Ishikawa (cell line): ENCODE measurements at regions not wholly inside any gene's neighbourhood (a gene's known extent, or its start where the extent isn't known, plus 50 kb on each side); places are given as distances from the start of the nearest gene placed in this dataset.

Source experiments
- CREB1 ChIP-seq: IDR thresholded peaks from 2 replicates; pipeline ENCODE4 v1.6.1; 2012; ENCODE audit warnings: low read depth
- EP300 ChIP-seq: IDR thresholded peaks from 2 replicates; pipeline ENCODE4 v1.6.1; 2012; ENCODE audit warnings: borderline replicate concordance

- TF ChIP-seq CREB1 (no peak), EP300 (no peak)
Measured at GRCh38 chr11:8333811-8334401, 70.2 kb upstream of the LMO1 start.
